NCI-H69 (cell line): ENCODE measurements at regions not wholly inside any gene's neighbourhood (a gene's known extent, or its start where the extent isn't known, plus 50 kb on each side); places are given as distances from the start of the nearest gene placed in this dataset.

Source experiments
- DNase-seq: peaks from one replicate; lab custom pipeline; 2025; lab: John Stamatoyannopoulos, UW

- DNase-seq: peak; percentile 58
Observed at GRCh38 chr6:6891125-6891721, 216.5 kb upstream of the RREB1 start.

- no peak for DNase-seq
Observed at GRCh38 chr6:6891949-6892461, 215.8 kb upstream of the RREB1 start.

DNA sequence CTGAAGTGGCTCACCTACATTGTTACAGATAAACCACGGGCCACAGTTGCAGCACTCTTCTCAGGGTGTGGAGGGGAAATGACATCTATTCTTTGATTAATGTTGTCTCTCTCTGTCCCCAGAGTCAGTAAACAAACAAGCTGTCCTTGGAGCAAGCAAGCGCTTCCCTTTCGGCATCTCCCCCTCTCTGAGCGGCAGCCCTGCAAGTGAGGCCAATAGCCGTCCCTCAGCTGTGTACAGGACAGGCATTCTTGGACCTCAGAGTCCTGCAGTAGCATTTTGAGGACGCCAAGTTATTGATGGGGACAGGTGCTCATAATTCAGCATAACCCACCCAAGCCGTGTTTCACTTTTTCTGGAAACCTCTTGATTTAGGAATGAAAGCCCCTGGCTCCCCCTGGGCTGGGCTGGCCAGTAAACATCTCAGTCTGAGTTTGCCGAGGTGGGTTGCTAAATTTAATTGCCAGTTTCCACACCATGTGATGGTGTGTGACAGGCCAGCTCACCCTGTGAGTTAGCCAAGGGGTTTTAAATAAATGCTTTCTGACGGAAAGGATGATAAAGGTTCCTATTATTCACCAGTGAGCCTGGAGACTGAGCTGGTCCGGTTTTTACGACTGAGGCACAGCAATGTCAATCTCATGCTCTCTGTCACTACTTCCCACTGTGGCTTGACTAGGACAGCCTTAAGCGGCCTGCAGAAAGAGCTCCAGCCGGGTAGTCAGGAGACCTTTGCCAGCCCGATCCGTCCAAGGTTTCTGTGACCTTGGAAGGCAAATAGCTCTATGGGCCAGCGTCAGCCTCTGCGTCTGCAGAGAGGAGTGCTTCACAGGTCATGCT is 214.8 kb upstream of the RREB1 start:
- DNase-seq: no peak

GRCh38 chr6:6893701-6894100 is 214.1 kb upstream of the RREB1 start:
- DNase-seq: no peak

GRCh38 chr6:6895929-6896328 is 211.8 kb upstream of the RREB1 start:
- no peak for DNase-seq

DNA sequence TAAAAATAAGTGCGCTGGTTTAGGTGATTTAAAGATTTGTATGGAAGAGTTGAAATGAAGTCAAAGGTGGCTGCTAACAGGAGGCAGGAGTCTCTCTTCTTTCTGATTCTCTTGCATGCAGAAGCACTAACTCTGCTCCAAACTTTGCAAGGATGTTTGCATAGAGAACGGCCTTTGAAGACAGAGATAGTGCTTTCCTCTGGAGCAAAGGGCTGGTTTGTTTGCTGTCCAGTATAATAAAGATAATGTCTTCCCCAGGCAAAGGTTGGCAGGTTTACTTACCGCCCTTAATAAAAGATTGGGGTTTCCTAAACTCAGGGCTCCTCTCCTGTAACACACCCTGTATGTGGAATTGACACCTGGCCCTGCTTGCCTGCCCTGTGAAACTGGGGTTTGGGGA is 210.6 kb upstream of the RREB1 start:
- no peak for DNase-seq

DNA sequence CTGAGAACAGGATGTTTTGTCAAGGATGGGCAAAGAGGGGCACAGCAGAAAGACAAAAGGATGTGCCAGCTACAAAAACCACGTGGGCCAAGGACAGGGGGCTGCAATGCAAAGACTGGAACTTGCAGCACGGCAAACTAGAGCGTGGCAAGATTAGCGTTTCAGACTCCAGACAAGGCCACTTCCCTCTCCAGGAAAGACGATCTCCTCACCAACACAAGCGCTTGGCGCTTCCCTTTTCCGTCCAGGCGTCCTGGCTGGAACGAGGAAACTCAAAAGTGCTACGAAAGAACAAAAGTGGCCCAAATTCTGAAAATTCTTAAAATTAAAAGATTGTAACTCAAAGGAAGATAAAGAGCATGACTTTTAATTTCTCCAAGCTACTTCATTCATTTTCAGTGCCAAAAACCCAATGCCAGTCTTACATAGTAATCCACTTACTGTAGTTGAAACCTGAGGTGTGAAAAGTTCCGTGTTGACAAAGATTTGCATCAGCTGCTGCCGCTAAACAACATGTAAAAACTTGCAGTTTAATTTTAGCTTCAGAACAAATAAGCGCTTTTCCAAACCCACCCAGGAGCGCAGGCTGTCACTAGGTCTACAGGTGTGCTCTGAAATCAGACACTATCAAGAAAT is 207.1 kb upstream of the RREB1 start:
- DNase-seq: no peak

DNA sequence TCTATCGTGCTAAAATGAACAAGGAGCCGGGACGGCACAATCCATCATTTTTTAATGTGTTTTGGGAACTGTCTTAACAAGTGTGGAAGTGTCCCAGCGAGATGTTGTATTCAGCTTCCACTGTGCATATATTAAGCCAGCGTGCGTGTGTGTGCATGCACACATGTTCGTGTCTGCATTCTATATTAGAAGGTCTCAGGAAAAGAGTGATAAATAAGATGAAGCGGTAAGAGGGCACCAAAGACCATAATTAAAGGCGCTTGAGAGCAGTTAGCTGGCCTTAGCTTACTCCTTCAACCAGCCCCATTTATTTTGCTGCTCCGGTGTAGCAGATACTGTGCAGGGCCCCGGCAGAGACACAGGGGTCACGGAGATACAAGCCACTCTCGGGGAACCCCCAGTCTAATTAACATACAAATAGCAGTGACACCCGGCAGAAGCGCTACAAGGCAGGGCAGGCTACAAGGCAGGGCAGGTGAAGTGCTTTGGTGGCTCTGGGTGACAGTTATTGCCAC is 206.5 kb upstream of the RREB1 start:
- peak; percentile 9 for DNase-seq

GRCh38 chr6:6901945-6902344 is 205.8 kb upstream of the RREB1 start:
- DNase-seq: no peak

GRCh38 chr6:6905961-6906518 is 201.7 kb upstream of the RREB1 start:
- no peak for DNase-seq

DNA sequence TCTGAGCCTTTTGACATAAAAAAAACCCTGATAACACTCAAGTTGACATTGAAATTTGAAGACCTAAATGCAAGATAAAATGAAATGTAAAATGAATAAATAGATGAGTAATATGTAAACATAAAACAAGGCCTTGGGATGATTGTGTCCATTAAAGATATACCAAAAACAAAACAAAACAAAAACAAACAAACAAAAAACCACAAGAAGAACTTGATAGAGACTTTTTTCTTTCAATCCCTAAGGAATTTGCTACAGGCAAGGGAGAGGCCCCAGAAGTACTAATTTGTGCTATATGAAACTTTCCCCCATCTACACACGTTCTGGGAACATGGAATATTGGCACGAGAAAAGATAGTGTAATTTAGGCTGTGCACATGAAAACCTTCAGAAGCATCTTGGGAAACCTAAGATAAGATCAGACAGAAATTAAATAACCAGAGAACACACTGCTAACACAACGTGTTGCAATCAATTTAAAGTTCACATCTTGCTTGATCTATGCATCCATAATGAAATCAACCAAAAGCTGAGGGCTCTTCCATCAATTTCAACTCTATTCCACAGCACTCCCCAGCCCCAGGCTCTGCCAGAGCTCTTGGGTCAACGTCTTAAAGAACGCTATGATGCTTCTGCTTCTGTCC is 201.1 kb upstream of the RREB1 start:
- no peak for DNase-seq

DNA sequence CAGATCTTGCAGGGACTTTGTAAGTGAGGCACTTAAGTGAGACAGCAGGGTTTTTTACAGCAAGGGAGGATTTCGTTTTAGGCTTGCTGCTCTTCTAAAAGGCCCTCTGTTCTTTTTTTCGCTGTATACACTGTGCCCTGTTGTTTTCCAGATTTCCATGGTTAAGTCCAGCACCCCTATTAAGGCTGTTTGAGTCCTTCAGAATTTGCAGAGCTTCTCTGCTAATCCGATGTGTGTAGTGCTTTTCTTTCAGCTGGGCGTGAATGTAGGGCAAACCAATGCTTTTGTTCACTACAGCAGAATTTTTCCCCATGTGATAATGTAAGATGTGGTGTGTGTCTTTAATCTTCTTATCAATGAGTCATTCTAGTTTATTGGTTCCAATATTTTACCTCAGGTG is 200.5 kb upstream of the RREB1 start:
- no peak for DNase-seq

GRCh38 chr6:6908121-6908520 is 199.6 kb upstream of the RREB1 start:
- no peak for DNase-seq

DNA sequence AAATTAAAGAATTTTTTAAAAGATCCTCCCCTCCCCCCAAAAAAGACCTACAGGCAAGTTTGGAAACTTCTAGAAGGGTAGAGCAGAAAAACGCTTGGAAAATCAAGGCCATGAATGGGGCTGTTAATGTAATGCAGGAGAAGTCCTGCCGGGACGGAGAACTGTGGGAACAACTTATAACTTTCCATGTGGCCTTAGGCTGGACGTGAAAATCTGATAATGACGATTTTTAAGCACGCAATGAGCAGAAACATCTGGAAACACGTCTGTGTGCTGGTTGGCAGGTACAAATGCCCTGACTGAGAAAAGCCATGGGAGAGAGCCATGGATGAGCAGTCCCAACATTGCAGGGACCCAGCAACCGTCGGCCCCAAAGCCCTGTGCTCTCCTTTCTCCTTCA is 198.7 kb upstream of the RREB1 start:
- no peak for DNase-seq

- DNase-seq: no peak
Observed at GRCh38 chr6:6910734-6911295, 196.9 kb upstream of the RREB1 start.

GRCh38 chr6:6911391-6911790 is 196.4 kb upstream of the RREB1 start:
- DNase-seq: no peak

- no peak for DNase-seq
Observed at GRCh38 chr6:6912817-6913744, 194.7 kb upstream of the RREB1 start.

DNA sequence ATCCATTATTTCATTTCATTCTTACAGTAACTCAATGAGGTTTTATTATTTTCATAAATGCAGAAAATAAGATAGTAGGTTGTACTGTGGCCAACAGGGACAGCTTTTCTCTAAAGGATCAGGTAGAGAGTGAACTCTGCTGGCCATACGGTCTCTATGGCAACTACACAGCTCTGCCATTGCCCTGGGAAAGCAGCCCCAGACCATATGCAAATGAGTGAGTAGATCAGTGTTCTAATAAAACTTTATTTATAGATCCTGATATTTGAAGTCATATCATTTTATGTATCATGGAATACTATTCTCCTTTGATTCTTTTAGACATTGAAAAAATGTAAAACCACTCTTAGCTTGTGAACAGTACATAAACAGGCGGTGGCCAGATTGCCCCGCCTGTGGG is 192.5 kb upstream of the RREB1 start:
- DNase-seq: peak; percentile 23

GRCh38 chr6:6915813-6916547 is 191.8 kb upstream of the RREB1 start:
- DNase-seq: no peak

DNA sequence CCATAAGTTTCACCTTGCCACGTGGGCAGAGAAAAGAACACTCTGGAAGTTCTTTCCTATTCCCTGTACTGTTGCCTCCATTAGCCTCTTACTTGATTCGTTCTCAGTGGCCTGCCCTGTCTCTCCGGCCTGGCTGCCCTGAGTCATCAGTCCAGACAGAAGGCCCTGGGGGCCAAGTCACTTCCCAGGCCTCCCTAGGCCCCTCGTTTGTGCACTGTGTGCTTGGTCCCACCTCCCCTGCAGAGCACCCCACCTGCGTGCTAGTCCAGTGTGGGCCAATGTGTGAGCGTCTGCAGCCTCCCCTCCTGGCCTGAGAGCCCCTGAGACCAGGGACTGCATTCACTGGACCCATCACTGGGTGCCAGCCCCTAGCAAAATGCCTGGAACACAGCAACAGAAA is 191.2 kb upstream of the RREB1 start:
- DNase-seq: no peak
